Left colon (tissue), 2 donors: ENCODE measurements at regions not wholly inside any gene's neighbourhood (a gene's known extent, or its start where the extent isn't known, plus 50 kb on each side); places are given as distances from the start of the nearest gene placed in this dataset.

Source experiments
- ATAC-seq: fragments of 200-7000 bp; cut with Tn5 transposase; one replicate; pipeline ENCODE4 v1.9.1; 2020; ENCODE audit warnings: mild to moderate bottlenecking, moderate library complexity
- DNase-seq, 2 donors: peaks; one replicate each; pipeline ENCODE4 v3.0.0-alpha.2; 2020
- intact Hi-C, 2 donors: fragments of 100-400 bp; cut with DNase I in 1 of 2; cut with micrococcal nuclease in 1 of 2; formaldehyde crosslinking; loops; one replicate each; pipeline versions ENCODE4 v1.11.2 to v1.14.0; 2022; cut with DNase I, micrococcal nuclease
- donor health status: DM: no; HTN: no; CAD: no.
- donor health status: DM: yes; HTN: yes; CAD: no.

DNA sequence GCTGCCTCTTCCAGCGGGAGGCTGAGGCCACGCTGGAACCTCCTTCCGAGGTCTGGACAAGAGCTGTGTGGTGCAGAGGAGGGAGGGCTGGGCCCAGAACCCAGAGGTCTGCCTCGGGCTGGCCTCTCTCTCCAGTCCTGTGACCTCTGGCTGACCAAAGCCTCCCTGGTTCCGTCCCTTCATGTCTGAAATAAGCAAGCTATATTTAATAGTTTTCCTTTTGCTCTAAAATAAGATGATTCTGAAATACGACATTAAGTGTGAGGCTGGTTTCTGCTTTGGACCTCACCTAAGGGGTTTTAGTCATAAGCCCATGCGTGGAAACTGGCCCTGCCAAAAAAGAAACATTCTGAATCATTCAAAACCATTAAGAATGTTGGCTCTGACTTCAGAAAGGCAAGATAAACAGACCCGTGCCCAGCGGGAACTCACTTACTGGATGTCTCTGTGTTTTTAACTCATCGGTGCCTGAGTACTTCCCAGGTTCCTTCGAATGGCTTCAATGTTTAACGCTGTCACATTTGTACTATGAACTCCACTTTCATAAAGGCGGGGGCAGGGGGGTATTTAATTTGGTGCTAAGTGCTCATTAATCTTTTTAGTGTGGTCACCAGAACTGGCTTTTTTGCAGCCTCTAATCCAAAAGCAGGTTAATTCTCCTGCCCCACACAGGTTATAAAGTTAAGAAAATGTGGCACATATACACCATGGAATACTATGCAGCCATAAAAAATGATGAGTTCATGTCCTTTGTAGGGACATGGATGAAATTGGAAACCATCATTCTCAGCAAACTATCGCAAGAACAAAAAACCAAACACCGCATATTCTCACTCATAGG, 157.5 kb upstream of the KLF14 start:
- intact Hi-C loops: loop anchor here in 1 of 2 donors (10.0 kb wide), 1 partner anchor 113 kb away; no protein-coding TSS in a partner anchor
- ATAC-seq (no peak), DNase-seq (no peak)

DNA sequence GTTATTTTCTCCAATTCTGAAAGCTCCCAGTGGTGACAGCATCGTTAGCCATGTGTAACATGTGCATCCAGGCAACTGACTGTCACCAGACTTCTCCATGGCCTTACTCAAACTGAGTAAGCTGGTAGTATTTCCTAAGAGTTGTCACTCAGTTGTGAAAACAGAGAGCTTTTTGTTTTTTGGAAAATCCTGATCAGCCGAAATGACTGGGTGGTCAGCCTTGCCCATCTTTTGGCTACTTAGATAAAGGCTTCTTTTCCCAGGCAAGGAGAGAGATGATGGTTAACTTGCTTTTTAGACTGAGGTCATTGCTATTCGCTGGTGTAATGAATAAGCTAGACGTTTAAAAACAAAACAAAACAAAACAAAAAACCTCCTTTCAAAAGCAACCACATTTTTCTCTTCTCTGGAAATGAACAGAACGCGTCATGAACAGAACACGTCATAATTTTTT, 159.5 kb upstream of the KLF14 start:
- ATAC-seq: no peak
- intact Hi-C loops: loop anchor here in 1 of 2 donors (10.0 kb wide), 1 partner anchor 111 kb away; no protein-coding TSS in a partner anchor
- DNase-seq: no peak

DNA sequence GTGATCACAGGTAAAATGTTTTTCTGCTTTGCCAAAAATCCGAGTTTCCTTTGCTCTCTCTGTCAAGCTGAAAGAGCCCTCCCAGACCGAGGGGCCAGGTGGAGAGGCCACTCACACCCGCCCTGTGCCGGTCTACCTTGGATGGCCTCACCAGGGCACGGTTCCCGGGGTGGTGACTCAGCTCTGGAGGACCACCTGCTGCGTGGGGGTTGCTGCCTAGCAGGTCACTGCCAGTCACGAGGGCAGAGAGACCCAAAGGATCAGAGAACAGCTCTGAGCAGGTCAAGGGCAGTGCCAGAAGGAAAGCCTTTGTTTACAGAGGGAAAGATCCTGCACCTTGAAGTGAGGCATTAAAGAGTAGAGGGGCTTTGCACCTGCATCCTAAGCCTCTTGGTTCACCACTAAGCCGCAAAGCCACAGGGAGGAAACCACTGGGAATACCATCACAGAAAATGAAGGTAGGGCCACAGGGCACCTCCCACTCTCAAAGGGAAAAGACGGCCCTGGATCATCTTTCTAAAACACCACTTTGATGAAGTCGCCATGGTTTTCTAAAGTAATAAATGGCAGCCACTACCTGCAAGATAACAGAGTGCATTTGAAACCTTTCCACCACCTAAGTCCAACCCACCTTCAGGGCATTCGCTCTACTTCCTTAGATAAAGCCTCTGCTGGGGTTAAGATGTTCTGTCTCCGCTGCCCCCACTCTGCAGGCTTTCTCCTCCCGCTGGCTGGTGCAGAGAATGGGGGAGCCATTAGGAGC, 160.3 kb upstream of the KLF14 start:
- intact Hi-C loops: loop anchor here in 1 of 2 donors (10.0 kb wide), 1 partner anchor 110 kb away; no protein-coding TSS in a partner anchor
- DNase-seq (peak; percentile 53 to 75), ATAC-seq (peak; percentile 13)

DNA sequence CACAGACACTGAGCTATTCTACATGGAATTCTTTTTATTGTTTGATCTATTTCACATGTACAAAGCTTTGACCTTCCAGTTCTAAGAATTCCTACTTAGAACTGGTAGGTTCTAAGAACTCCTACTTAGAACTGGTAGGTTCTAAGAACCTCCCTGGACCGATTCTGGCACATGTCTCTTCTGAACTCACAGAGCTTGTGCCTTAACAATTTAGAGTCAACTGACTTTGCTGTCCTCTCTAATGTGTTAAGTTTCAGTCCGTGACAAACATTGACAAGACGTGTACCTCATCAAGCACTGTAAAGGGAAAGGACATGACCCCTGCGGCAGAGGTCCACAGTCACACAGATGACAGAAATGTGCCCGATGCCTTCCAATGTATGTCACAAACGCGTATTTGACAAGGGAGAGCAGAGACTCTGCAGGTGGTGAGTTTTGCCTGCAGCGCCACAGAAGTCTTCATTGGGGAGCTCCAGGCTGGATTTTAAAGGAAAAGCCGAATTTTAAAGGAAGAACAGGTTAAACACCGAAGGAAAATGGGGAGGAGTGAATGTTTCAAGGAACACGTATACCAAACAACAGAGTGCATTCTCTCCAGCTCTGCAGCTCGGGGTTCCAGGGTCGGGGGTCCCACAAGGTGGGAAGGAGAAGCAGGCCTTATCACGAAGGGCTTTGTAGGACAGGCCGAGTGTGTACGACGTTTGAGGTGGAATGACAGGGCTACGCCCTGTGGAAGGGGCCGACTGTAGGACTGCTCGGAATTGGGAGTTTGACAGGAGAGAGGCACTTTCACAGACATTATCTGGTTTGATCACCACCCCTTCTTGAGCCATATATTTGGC, 161.1 kb upstream of the KLF14 start:
- intact Hi-C loops: loop anchor here in 1 of 2 donors (5.0 to 10.0 kb wide), 2 partner anchors 110 to 147 kb away; no protein-coding TSS in a partner anchor
- DNase-seq (no peak), ATAC-seq (no peak)

DNA sequence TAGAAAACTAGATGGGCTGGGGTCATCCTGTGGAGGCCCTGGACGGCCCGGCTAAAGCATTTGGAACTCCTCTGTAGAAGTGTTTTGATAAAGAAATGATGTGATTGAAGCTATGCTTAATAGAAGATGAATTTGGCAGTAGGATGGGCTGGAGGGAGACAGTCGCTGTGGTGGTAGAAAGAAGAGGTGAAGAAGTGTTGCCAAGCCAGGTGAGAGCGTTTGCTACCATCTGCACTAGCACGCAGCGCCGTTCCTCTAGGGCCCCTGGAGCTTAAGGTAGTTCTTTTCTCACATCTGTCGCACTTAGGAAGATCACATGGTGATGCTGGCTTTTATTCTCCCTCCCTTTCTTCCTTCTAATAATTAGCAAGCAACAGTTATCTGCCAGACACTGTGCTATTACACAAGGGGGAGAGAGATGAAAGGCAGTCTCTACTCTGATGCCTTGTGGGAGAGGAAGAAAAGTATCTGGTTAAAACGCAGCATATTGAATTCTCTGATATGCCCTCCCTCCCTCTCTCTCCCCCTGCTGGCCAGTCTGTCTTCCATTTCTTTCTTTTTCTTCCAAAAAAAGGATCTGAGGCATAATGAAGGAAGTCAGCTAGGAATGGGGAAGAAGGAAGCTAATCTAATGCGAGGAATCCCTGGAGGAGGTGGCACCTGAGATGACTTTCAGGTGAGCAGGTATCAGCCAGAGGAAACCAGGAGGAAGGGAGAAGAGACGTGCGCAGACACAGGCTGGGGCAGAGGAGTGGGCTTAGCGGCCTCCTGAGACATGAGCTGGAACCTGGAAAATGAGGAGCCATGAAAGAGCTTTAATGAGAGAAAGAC, 162.3 kb upstream of the KLF14 start:
- intact Hi-C loops: loop anchor here in 1 of 2 donors (5.0 to 10.0 kb wide), 2 partner anchors 109 to 146 kb away; no protein-coding TSS in a partner anchor
- DNase-seq (peak in 1 of 2 donors; percentile 28), ATAC-seq (no peak)

DNA sequence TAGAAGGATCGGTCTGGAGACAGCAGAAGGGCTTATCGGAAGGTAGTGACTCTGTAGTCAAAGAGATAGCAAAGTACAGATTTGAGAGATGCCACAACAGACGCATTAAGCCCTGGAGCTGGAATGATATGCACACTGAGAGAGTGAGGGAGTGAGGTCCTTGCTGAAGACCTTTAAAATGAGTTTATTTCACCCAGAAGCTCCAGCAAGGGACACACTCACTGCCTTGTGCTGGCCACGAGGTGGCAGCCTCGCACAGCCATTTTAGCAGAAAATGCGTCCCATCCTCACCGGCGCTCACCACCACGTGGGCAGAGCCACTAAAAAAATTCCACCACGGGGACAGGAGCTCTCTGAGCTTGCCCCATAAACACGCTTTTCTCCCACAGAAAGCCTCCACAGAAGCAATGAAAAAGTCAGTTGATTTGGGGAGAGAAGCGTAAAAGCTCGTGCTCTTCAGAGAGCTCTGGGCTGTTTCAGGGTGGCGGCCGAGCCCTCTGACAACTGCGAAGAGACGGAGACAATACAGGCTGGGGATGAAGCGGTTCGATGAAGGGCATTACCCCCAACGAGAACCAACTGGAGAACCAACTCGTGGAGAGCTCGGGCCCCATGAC, 163.0 kb upstream of the KLF14 start:
- peak; percentile 42 for ATAC-seq
- DNase-seq: peak; percentile 80 to 82
- intact Hi-C loops: loop anchor here in 1 of 2 donors (5.0 to 10.0 kb wide), 2 partner anchors 108 to 145 kb away; no protein-coding TSS in a partner anchor

DNA sequence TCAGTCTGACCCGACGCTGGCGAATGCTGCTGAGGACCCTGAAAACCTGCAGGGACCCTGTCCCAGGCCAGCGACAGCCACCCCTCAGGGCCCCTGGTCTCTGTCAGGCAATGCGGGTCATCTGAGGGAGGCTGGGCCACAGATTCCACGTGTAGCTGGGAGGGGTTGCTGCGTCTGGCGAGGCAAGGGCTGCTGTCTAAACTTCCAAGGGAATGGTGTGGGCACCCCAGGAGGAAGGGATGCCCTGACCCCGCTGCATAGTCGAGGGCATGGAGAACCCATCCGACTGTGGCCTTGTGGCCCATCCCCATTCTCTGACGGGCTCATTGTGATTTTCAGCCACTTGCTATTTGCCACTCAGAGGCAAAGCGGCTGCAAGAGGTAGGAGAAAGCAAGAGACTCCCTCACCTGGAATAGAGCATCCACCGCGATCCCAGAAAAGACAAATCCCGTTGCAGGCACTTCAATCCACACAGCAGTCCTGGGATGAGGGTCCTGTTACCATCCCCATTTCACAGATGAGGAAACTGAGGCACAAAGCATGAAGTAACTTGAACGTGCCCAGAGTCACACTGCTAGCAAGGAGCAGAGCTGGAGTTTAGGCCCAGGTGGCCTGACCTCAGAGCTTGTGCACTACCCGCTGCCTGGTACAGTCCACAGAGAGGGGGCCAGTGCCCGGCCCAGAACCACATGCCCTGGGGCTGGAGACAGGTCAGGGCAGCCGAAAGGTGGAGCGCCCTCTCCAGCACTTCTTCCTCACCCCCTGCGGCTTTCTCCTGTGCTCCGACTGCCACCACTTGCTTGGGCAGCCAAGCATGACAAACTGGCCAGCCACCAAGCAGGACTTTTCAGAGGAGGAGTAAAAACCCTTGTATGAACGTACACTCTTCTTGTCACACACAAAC, 163.8 kb upstream of the KLF14 start:
- no peak for DNase-seq
- ATAC-seq: no peak
- intact Hi-C loops: loop anchor here in 1 of 2 donors (5.0 to 10.0 kb wide), 2 partner anchors 107 to 145 kb away; no protein-coding TSS in a partner anchor

DNA sequence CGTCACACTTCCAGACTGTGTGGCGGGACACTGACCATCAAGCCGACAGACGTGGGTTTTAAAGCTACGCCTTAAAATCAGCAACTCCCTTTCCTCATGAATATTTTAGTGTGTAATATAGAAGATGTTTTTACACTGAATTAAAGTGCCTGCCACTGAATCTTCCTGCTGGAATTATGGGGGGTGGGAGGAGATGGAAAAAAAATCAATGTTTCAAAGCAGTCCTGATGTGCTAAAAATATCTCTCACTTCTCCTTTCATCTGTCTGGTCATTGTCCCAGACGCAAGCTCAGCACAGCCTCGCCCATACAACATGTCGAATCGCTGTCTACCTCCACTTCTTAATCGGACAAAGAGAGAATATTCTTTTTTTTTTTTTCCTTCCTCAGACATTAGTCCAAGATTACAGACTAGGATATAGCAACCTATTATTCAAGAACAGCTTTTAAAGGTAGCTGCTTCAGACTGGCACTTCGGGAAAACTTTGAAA, 165.1 kb upstream of the KLF14 start:
- intact Hi-C loops: loop anchor here in 1 of 2 donors (5.0 to 10.0 kb wide), 2 partner anchors 106 to 143 kb away; no protein-coding TSS in a partner anchor
- peak; percentile 11 for ATAC-seq
- no peak for DNase-seq

DNA sequence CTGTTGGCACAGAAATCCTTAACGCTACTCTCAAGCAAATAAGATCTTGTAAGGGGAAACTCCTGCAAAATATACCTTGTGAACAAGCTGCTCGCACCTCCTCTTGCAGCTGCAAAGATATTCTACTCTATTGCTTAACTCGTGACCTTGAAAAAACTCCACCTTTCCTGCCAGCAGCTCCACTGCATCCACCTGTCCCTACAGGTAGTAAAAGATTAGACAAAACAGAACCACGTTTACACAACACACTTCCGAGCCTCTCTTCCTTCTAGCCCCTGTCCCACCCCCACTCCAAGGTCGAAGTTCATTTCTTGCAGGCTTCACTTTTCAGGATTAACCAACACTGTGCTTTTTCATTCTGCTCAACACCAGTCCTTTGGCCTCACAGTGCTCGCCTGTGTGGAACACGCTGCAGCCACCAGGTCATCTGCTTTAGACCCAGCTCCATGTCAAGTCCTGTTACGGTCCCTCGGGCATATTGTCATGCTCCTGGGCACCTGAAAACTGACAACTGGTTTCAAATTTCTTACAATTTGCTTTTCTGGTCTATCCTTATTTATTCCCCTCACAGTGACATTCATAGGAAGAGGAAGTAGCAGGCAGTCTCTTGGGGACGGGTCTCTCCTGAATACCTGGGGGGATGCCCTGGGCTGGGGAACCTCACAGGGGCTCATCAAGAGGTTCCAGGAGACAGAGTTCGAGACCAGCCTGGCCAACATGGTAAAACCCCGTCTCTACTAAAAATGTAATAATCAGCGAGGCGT, 165.8 kb upstream of the KLF14 start:
- peak; percentile 70 for ATAC-seq
- intact Hi-C loops: loop anchor here in 1 of 2 donors (5.0 to 10.0 kb wide), 2 partner anchors 105 to 142 kb away; no protein-coding TSS in a partner anchor
- peak; percentile 65 to 85 for DNase-seq

DNA sequence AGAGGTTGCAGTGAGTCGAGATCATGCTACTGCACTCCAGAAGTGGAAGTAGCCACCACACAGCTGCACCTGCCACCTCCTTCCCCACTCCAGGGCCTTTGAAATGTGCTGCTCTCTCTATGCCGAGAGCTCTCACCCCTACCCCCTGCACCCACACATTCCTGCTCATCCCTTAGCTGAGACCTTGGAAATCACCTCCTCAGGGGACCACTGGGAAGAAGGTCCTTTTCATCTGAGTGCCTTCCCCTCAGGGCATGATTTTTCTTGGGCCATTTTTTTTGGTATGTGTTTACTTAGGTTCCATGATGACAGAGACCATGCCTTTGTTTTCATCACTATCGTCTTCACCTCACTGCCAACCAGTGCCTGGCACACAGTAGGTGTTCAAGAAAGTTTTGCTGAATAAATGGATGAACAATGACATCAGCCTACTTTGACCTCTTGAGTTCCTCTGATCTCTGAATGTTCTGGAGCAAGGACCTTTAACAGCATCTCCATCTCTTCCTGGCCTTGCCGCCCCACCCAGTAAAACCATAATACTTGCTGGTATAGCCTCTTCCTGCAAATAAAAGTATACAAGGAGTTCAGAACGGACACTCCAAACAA, 166.6 kb upstream of the KLF14 start:
- DNase-seq: no peak
- peak; percentile 44 for ATAC-seq
- intact Hi-C loops: no loop called here

DNA sequence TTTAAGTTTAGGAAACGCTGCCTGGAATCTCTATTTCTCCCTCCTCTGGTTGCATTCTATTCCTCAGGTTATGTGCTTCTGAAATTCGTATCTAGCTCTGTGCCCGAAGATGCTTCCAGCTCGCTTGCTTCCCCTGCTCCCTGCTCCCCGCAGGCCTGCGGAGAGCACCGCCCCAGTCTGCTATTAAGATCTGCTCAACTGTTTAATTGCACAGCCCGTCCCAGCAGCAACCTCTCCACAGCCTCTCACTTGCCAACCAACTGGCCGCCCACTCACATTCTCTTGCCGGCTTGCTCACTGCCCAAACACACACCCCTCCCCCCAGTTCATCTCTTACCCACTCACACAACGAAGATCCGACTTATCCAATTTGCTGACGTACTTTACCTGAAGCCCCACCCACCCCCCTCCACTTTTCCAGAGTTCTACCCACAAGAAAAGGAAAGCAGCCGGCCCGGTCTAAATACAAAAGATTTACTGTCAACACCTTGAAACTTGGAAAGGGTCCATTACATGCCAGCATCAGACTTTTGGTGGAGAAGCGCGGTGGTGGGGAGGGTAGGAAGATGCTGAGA, 167.3 kb upstream of the KLF14 start:
- ATAC-seq: peak; percentile 30
- DNase-seq: peak; percentile 71 to 81
- intact Hi-C loops: no loop called here

DNA sequence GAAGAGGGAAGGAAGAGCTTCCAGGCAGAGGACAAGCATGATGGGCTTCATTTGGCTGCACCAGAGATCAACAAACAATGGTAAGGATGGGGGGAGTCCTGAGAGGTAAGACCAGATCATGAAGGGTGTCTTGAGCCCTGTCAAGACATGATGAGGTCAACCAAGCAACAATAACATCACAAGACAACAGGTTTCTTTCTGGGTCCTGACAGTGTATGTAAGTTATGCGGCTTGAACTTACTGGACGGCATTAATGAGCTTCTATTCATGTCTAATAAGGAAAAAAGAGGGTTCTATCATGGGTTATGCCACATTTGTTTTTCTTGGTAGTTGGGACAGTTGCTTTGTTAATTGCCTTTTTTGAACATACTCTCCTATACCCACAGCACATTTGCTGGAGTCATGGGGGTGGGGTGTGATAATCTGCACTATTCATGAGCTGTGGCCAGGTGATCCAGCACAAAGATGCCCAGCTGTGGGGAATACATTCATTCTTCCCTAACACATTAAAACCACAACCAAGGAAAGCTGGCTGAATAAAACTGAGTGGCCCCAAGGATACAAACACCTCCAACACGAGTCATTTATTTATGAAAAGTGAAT, 168.8 kb upstream of the KLF14 start:
- ATAC-seq (no peak), DNase-seq (no peak)
- intact Hi-C loops: no loop called here

DNA sequence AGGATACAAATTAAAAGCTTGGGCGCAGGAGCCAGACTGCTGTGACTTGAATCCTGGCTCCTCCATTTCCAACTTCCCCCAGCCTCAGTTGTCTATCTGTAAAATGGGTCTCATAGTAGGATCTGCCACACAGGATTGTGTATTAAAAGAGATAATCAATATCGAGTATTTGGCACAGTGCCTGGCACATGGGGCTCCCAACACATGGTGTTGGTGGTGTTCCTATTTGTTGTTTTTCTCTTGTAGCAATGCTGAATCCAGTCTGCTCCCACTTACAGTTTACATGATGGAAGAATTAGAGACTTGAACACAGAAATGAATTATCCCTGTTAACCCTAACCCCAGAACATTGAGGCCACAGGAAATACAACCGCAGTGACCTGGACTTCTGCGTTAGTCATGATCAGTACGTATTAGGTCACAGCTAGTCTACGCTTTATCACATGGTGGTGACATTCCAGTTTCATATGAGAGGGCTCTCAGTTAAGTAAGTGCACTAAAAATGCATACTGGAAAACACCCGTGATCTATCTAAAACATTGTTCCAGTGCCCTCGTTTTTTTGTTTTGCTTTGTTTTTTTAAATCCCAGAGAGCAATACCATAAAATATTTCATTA, 169.5 kb upstream of the KLF14 start:
- ATAC-seq: no peak
- intact Hi-C loops: no loop called here
- peak in 1 of 2 donors; percentile 27 for DNase-seq
